ENCODE measurements at regions not wholly inside any gene's neighbourhood (a gene's known extent, or its start where the extent isn't known, plus 50 kb on each side); places are given as distances from the start of the nearest gene placed in this dataset.

GRCh38 chr4:158043971-158044618, 128.7 kb downstream of the GASK1B start:
- TF ChIP-seq EZH2phosphoT487 (IDR thresholded peaks at IDR 0.05; ENCODE audit: borderline replicate concordance) = no peak
- TF ChIP-seq CTCF (conservative IDR thresholded peaks at IDR 0.05; ENCODE audit: low read length) = no peak
- H3K9me2 ChIP-seq (replicated peaks; ENCODE audit: low read depth, low read length) = no peaks in the 10 kb centered on the region
- no peaks in the 10 kb centered on the region for H3K9me3 ChIP-seq (ENCODE audit: insufficient read depth, low read depth, low read length)
- no peaks in the 10 kb centered on the region for H3K79me2 ChIP-seq (ENCODE audit: insufficient read depth, low read length)
- no peaks in the 10 kb centered on the region for H3F3A ChIP-seq (ENCODE audit: low read depth)
- no peak overlapping the region for H3K4me3 ChIP-seq (ENCODE audit: low read length, poor library complexity, severe bottlenecking)
- no peaks in the 10 kb centered on the region for H4K20me1 ChIP-seq (ENCODE audit: insufficient read depth, low read length, poor library complexity, severe bottlenecking)
- no peaks in the 10 kb centered on the region for H3K4me1 ChIP-seq (ENCODE audit: insufficient read depth, low read length, poor library complexity, severe bottlenecking)
- no peak overlapping the region for H2AFZ ChIP-seq (ENCODE audit: low read length)
- no peak overlapping the region for H3K9ac ChIP-seq (ENCODE audit: low read depth, low read length, poor library complexity, severe bottlenecking)
- H3K36me3 ChIP-seq (ENCODE audit: insufficient read depth, low read length) = no peaks in the 10 kb centered on the region
- H3K27me3 ChIP-seq (ENCODE audit: insufficient read depth, low read length, poor library complexity, severe bottlenecking) = no peaks in the 10 kb centered on the region
- H3K4me2 ChIP-seq (ENCODE audit: low read depth, low read length, poor library complexity, severe bottlenecking) = no peak overlapping the region

- no peak overlapping the region for H3K4me3 ChIP-seq (ENCODE audit: low read length, poor library complexity, severe bottlenecking)
- no peaks in the 10 kb centered on the region for H3K9me3 ChIP-seq (ENCODE audit: insufficient read depth, low read depth, low read length)
- H2AFZ ChIP-seq (ENCODE audit: low read length) = no peak overlapping the region
- H3K27me3 ChIP-seq (ENCODE audit: insufficient read depth, low read length, poor library complexity, severe bottlenecking) = no peaks in the 10 kb centered on the region
- H3F3A ChIP-seq (ENCODE audit: low read depth) = no peaks in the 10 kb centered on the region
- no peaks in the 10 kb centered on the region for H3K9me2 ChIP-seq (replicated peaks; ENCODE audit: low read depth, low read length)
- no peaks in the 10 kb centered on the region for H3K79me2 ChIP-seq (ENCODE audit: insufficient read depth, low read length)
- no peak overlapping the region for H3K9ac ChIP-seq (ENCODE audit: low read depth, low read length, poor library complexity, severe bottlenecking)
- no peaks in the 10 kb centered on the region for H4K20me1 ChIP-seq (ENCODE audit: insufficient read depth, low read length, poor library complexity, severe bottlenecking)
- no peak overlapping the region for H3K4me2 ChIP-seq (ENCODE audit: low read depth, low read length, poor library complexity, severe bottlenecking)
- H3K36me3 ChIP-seq (ENCODE audit: insufficient read depth, low read length) = no peaks in the 10 kb centered on the region
- no peaks in the 10 kb centered on the region for H3K4me1 ChIP-seq (ENCODE audit: insufficient read depth, low read length, poor library complexity, severe bottlenecking)
- no peak for TF ChIP-seq EZH2phosphoT487 (IDR thresholded peaks at IDR 0.05; ENCODE audit: borderline replicate concordance)
- no peak for TF ChIP-seq CTCF (conservative IDR thresholded peaks at IDR 0.05; ENCODE audit: low read length)
Observed at GRCh38 chr4:158042591-158043030, 130.2 kb downstream of the GASK1B start.

GRCh38 chr4:158038718-158039117, 134.1 kb downstream of the GASK1B start:
- Histone ChIP-seq H3K4me3 (ENCODE audit: low read length, poor library complexity, severe bottlenecking) (no peak overlapping the region), H3K9me2 (replicated peaks; ENCODE audit: low read depth, low read length) (no peaks in the 10 kb centered on the region)

More at GRCh38 chr4:158038718-158039117, 134.1 kb downstream of the GASK1B start:
- H3K9ac ChIP-seq (ENCODE audit: low read depth, low read length, poor library complexity, severe bottlenecking) = no peak overlapping the region
- H3K4me2 ChIP-seq (ENCODE audit: low read depth, low read length, poor library complexity, severe bottlenecking) = no peak overlapping the region
- H3K79me2 ChIP-seq (ENCODE audit: insufficient read depth, low read length) = no peaks in the 10 kb centered on the region
- H3K27me3 ChIP-seq (ENCODE audit: insufficient read depth, low read length, poor library complexity, severe bottlenecking) = no peaks in the 10 kb centered on the region
- no peaks in the 10 kb centered on the region for H4K20me1 ChIP-seq (ENCODE audit: insufficient read depth, low read length, poor library complexity, severe bottlenecking)
- TF ChIP-seq CTCF (conservative IDR thresholded peaks at IDR 0.05; ENCODE audit: low read length) = no peak
- no peak for TF ChIP-seq EZH2phosphoT487 (IDR thresholded peaks at IDR 0.05; ENCODE audit: borderline replicate concordance)
- no peaks in the 10 kb centered on the region for H3K36me3 ChIP-seq (ENCODE audit: insufficient read depth, low read length)
- no peak overlapping the region for H2AFZ ChIP-seq (ENCODE audit: low read length)
- H3K4me1 ChIP-seq (ENCODE audit: insufficient read depth, low read length, poor library complexity, severe bottlenecking) = no peaks in the 10 kb centered on the region
- no peaks in the 10 kb centered on the region for H3K9me3 ChIP-seq (ENCODE audit: insufficient read depth, low read depth, low read length)
- H3F3A ChIP-seq (ENCODE audit: low read depth) = no peaks in the 10 kb centered on the region

All from Loucy (cell line).